Breast epithelium (tissue), 4 donors: ENCODE measurements at regions not wholly inside any gene's neighbourhood (a gene's known extent, or its start where the extent isn't known, plus 50 kb on each side); places are given as distances from the start of the nearest gene placed in this dataset.

ENCODE experiments used
- DNase-seq, 2 donors: peaks; one replicate each; pipeline ENCODE4 v3.0.0-alpha.2; 2019; ENCODE audit warnings: low spot score in 2 of 2
- H3K27ac ChIP-seq, 2 donors: fragments of 200-600 bp; sonication (generic) in 1 of 2; one replicate each; pipeline ENCODE4 v1.5.1; 2016 to 2019; ENCODE audit warnings: mild to moderate bottlenecking in 1 of 2
- H3K27me3 ChIP-seq, 2 donors: fragments of 200-600 bp; sonication (generic) in 1 of 2; one replicate each; pipeline versions ENCODE4 v1.5.1 to v1.6.0; 2017 to 2019; ENCODE audit warnings: control low read depth in 1 of 2, mild to moderate bottlenecking in 1 of 2
- H3K36me3 ChIP-seq: fragments of 200-600 bp; one replicate; pipeline ENCODE4 v1.5.1; 2019
- H3K4me1 ChIP-seq, 2 donors: fragments of 200-600 bp; sonication (generic); one replicate each; pipeline ENCODE4 v1.5.1; 2016 to 2019; ENCODE audit warnings: control low read depth in 1 of 2
- H3K4me3 ChIP-seq, 3 donors: fragments of 200-600 bp; sonication (generic); 1 replicate in 2 of 3; 2 replicates in 1 of 3; pipeline ENCODE4 v1.5.1; 2016 to 2019; ENCODE audit warnings: mild to moderate bottlenecking in 3 of 3, moderate library complexity in 2 of 3
- H3K9me3 ChIP-seq, 2 donors: fragments of 200-600 bp; sonication (generic) in 1 of 2; one replicate each; pipeline ENCODE4 v1.5.1; 2016 to 2019; ENCODE audit warnings: control low read depth in 1 of 2
- POLR2A ChIP-seq: fragments of 450-650 bp; IDR thresholded peaks from one replicate; pipeline ENCODE4 v1.6.1; 2016; ENCODE audit warnings: antibody characterized with exemption, mild to moderate bottlenecking, moderate library complexity
- POLR2AphosphoS5 ChIP-seq, 3 donors: sonication (generic); formaldehyde crosslinking; IDR thresholded peaks; one replicate each; pipeline ENCODE4 v1.6.1; 2017; ENCODE audit warnings: antibody characterized with exemption in 3 of 3
- intact Hi-C: fragments of 100-400 bp; cut with DNase I; formaldehyde crosslinking; loops from one replicate; pipeline ENCODE4 v1.15.1; 2023; ENCODE audit warnings: low total_unique reads
- TF ChIP-seq, protein P1 (sequence below), 3 donors: fragments of 450-650 bp; IDR thresholded peaks; one replicate each; pipeline ENCODE4 v1.5.1; 2016 to 2017; ENCODE audit warnings: antibody characterized with exemption in 3 of 3, mild to moderate bottlenecking in 3 of 3, moderate library complexity in 3 of 3

DNA sequence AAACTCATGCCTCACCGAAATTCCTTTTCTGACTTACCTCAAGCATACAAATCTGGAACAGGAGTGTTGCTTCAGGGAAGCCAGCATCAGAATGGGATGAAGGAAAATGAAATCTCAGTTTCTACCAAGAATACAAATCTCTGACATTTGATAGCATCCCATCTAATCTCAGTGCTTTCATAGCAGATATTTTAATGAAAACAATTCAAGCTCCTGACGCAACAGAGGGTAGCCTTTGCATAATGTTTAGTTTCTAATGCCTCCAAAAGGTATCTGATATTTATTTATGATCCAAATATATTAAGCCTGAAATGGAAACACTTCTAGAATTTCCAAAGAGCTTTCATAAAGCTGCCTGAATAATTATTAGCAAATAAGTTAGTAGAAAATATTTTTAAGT, 251.4 kb downstream of the DEPDC1B start:
- Histone ChIP-seq H3K27me3 (no peaks in the 10 kb centered on the region), H3K4me3 (no peak overlapping the region), H3K9me3 (no peaks in the 10 kb centered on the region), H3K27ac (no peak overlapping the region), H3K4me1 (no peaks in the 10 kb centered on the region), H3K36me3 (no peaks in the 10 kb centered on the region)
- no peak for DNase-seq
- intact Hi-C loops = no loop called here
- TF ChIP-seq POLR2A (no peak), POLR2AphosphoS5 (IDR thresholded peaks at IDR 0.05) (no peak)
- TF ChIP-seq, protein P1, sequence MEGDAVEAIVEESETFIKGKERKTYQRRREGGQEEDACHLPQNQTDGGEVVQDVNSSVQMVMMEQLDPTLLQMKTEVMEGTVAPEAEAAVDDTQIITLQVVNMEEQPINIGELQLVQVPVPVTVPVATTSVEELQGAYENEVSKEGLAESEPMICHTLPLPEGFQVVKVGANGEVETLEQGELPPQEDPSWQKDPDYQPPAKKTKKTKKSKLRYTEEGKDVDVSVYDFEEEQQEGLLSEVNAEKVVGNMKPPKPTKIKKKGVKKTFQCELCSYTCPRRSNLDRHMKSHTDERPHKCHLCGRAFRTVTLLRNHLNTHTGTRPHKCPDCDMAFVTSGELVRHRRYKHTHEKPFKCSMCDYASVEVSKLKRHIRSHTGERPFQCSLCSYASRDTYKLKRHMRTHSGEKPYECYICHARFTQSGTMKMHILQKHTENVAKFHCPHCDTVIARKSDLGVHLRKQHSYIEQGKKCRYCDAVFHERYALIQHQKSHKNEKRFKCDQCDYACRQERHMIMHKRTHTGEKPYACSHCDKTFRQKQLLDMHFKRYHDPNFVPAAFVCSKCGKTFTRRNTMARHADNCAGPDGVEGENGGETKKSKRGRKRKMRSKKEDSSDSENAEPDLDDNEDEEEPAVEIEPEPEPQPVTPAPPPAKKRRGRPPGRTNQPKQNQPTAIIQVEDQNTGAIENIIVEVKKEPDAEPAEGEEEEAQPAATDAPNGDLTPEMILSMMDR (IDR thresholded peaks at IDR 0.05) = no peak

DNA sequence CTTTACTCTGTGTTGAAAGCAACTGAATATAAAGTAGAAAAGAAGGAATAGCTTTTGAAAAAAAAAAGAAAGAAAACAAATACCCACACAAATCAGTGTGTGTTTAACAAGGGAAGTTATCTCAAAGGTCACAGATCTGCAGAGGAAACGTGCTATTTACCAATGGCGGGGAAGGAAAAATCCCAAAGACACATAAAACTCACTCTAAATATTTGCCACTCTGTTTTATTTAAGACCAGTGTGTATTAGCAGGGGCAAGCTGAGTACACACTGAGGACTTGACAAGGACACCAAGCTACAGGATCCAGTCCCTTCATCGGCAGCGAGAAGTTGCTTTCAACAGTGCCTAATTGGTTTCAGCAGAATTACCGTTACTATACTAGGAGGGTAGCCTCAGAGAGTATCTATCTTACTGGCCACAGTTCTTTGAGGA, 252.5 kb downstream of the DEPDC1B start:
- Histone ChIP-seq H3K27ac (no peak overlapping the region), H3K9me3 (no peaks in the 10 kb centered on the region), H3K27me3 (no peaks in the 10 kb centered on the region), H3K36me3 (no peaks in the 10 kb centered on the region), H3K4me1 (no peaks in the 10 kb centered on the region), H3K4me3 (no peak overlapping the region)
- DNase-seq = no peak
- intact Hi-C loops = no loop called here
- TF ChIP-seq, protein P1 (IDR thresholded peaks at IDR 0.05) = no peak
- TF ChIP-seq POLR2A (no peak), POLR2AphosphoS5 (IDR thresholded peaks at IDR 0.05) (no peak)

DNA sequence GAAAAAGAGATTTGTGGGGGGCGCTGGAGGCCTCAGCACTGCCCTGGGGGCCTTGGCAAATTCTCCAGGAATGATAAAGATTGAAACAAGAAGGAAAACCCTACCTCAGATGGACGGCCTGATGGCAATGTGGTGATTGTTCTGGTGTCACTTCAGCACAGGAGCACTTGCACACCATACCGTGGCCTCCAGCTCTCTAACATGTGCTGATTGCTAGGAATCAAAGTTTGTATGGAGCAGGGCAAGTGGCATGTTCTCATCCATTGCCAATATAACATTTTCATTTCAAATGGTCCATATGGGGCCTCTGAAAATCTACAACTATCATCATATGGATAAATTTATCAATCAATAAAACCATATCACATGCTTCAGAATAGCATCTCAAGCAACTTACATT, 253.0 kb downstream of the DEPDC1B start:
- H3K27me3 ChIP-seq = no peaks in the 10 kb centered on the region
- DNase-seq = no peak
- H3K27ac ChIP-seq = no peak overlapping the region
- TF ChIP-seq POLR2A (no peak), POLR2AphosphoS5 (IDR thresholded peaks at IDR 0.05) (no peak)
- TF ChIP-seq, protein P1 (IDR thresholded peaks at IDR 0.05) = no peak
- H3K4me3 ChIP-seq = no peak overlapping the region
- H3K4me1 ChIP-seq = no peaks in the 10 kb centered on the region
- no peaks in the 10 kb centered on the region for H3K36me3 ChIP-seq
- intact Hi-C loops = no loop called here
- no peaks in the 10 kb centered on the region for H3K9me3 ChIP-seq

DNA sequence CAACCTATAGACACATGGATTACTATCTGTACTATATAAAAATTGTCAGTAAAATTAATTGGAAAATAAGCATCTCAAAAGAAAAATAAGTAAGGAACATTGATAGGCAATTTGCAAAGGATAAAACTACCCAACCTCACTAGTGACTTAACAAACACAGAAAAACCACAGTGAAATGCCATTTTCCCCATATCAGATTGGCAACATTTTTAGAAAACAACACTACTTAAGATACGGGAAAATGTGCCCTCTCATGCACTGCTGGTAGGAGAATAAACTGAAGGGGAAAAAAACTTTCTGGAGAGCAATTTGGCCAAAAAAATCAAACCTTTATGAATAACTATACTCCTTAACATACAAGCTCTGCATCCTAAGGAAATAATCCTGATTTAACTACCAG, 254.0 kb downstream of the DEPDC1B start:
- TF ChIP-seq POLR2AphosphoS5 (IDR thresholded peaks at IDR 0.05) (no peak), POLR2A (no peak)
- TF ChIP-seq, protein P1 (IDR thresholded peaks at IDR 0.05) = no peak
- intact Hi-C loops = no loop called here

DNA sequence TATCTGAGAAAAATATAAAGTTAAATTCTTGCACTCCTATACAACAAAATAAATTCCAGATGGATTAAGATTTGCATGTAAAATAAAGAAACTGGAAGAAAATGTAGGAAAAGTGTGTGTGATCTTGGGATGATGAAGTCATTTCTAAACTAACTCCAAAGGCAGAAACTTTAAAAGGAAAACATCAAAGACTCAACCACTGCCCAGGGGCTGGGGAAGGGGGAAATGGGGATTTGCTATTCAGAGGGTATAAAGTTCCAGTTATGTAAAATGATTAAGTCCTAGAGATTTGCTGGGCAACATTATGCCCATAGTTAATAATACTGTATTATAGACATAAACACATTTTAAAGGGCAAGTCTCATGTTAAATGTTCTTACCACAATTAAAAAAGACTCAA, 254.5 kb downstream of the DEPDC1B start:
- H3K27ac ChIP-seq = no peak overlapping the region
- H3K4me3 ChIP-seq = no peak overlapping the region
- TF ChIP-seq POLR2A = no peak
- TF ChIP-seq, protein P1 (IDR thresholded peaks at IDR 0.05) = no peak
- TF ChIP-seq POLR2AphosphoS5 (IDR thresholded peaks at IDR 0.05) = no peak
- intact Hi-C loops = no loop called here
- no peaks in the 10 kb centered on the region for H3K9me3 ChIP-seq
- H3K36me3 ChIP-seq = no peaks in the 10 kb centered on the region
- no peaks in the 10 kb centered on the region for H3K4me1 ChIP-seq
- no peak for DNase-seq
- no peaks in the 10 kb centered on the region for H3K27me3 ChIP-seq

More for the DNA sequence above, 254.0 kb downstream of the DEPDC1B start:
- Histone ChIP-seq H3K9me3 (no peaks in the 10 kb centered on the region), H3K27me3 (no peaks in the 10 kb centered on the region), H3K4me3 (no peak overlapping the region), H3K36me3 (no peaks in the 10 kb centered on the region), H3K27ac (no peak overlapping the region), H3K4me1 (no peaks in the 10 kb centered on the region)
- no peak for DNase-seq
